ENCODE measurements at regions not wholly inside any gene's neighbourhood (a gene's known extent, or its start where the extent isn't known, plus 50 kb on each side); places are given as distances from the start of the nearest gene placed in this dataset.

DNA sequence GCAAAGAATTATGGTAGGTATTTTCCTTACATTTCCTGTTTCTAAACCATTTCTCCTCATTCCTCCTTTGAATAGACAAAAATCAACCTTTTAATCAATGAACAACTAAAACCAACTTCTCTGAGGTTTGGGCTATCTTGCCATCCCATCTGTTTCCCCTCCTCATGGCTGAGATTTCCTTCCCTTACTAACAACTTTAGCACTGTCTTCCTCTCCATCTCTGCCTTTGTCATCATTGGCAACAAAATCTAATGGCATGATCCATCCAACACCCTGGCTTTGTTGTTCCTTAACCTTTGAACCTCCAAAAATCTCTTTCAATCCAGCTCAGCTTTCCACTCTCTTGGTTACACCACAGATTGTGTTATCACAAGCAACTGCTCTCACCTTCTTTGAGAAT lies 95.3 kb upstream of the FAM136A start:
- no peak for DNase-seq

DNA sequence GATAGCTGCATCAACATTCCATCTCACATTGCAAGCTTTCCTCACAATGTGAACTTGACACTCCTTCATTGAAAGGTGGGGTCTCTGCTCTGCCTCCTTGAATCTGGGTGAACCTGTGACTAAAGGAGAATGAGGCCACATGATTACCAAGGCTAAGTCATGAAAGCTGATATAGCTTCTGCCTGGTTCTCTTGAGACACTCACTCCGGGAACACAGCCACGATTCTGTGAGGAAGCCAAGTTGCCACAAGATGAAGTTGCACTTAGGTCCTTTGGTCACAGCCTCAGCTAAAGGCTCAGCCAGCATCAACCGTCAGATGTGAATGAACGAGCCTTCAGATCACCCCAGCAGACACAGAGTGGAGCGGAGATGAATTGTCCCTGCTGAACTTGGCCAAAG lies 94.7 kb upstream of the FAM136A start:
- no peak for DNase-seq

DNA sequence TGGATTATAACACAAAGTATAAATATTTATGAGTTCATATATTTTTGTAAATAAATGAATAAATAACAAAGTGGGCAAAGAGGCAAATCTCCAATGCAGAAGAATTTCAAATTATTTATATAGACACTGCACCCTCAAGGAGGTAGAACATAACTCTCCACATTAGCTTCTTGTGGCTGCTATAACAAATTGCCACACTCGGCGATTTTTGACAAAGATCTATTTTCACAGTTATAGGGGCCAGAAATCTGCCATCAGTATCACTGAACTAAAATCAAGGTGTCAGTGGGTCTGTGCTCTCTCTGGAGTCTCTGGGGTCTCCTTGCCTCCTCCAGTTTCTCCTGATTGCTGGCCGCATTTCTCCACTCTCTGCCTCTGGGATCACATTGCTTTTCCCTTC lies 92.0 kb upstream of the FAM136A start:
- DNase-seq: no peak

DNA sequence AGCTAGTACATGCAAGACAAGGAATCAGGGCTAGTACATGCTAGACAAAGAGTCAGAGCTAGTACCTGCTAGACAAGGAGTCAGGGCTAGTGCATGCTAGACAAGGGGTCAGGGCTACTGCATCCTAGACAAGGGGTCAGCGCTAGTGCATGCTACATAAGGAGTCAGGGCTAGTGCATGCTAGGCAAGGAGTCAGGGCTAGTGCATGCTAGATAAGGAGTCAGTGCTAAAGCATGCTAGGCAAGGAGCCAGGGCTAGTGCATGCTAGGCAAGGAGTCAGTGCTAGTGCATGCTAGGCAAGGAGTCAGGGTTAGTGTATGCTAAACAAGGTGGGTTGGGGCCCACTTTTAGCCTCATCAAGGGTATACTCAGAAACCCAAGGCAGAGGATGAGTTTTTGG lies 90.1 kb upstream of the FAM136A start:
- DNase-seq: no peak

DNA sequence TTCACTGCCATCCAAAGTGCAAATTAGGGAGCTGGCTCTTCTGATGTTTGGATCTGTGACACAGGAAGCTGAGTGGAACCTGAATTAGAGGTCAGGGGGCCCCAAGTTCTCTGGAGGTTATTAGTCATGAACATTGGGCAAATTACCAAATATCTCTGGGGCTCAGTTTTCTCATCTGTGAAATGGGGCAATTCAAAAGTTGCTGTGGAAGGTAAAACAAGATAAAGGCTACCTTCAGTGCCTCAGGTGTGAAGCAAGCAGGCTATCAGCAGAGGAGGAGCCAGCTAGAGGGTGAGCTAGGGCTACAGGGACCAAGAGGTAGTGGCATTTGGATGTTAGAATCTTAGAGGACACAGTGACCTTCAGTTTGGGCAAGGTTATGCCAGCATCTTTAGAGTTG lies 89.4 kb upstream of the FAM136A start:
- no peak for DNase-seq

DNA sequence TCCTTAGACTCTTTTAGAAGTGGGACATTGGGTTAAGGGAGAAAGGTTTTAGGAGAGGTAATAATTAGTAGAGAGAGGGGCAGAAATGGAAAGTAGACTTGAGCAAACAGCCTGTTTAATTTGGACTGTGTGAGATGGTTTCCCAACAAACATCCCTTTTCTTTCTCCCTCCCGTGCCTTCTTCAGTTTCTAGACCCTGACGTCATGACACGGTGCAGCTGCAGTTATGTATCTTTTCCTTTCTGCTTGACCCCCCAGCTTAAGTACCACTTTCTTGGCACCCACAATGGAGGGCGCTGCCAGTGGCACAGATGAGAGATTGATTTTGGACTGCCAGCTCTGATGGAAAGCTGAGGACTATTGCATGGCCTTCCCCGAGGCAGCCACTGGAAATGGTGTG lies 86.9 kb upstream of the FAM136A start:
- DNase-seq: no peak

DNA sequence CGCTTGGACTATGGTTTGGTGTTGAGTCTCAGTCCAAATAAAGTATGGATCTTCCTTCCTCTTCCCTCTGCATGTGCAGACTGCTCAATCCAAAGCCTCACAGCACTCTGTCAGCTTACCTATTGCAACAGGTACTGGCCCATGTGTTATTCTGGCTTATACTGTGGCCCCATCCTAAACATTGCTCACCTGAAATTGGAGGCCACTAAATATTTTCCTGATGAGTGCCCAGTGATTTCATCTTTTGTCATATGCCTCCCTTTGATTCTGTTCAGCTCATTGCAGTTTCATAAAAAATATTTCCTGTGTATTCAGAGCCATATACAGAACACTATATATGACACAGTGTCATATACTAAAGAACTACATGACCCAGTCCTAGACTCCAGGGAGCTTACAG lies 86.3 kb upstream of the FAM136A start:
- DNase-seq: no peak

DNA sequence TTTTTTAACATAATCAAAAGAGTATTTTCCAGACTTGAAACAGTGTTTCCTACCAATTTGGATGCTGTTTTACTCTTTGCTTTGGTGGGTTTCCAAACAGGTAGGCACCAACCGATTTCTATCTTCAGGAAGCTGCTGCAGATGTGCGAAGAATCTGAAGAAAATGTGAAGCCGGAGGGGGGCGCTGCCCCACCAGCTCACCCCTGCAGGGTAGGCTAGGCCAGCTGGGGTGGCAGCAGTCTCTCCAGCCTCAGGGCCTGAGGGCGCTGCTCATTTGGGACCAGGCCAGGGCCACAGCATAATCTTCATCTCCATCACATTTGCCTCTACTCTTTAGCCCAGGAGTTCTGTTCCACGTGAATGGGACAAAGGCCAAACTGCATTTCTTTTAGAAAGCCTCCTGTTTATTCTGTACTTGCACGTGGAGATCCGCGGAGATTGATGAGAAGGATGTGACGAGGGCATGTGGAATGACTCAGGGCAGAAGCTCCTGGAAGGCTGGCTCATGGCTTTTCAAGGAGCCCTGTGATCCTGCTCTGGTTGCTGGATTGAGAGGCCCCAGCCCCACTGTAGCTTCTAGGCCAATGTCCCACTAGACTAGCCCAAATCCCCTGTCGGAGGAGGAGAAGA lies 84.2 kb upstream of the FAM136A start:
- DNase-seq: no peak

DNA sequence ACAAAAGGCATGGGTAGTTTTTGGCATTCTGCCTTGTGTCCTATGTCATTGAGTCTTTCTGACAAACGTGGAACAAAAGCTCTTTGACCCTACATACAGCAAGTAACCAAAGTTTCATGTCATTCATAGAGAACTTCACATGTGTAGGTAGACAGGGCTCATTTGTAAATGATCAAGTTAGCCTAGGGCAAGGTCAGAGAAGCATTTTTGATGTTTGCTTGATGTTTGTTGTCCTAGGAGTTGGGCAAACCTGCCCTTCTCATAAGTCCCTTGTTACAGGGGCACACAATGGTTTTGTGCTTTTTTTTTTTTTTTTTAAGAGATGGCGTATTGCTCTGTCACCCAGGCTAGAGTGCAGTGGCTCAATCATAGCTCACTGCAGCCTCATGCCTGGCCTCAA lies 83.3 kb upstream of the FAM136A start:
- DNase-seq: no peak

DNA sequence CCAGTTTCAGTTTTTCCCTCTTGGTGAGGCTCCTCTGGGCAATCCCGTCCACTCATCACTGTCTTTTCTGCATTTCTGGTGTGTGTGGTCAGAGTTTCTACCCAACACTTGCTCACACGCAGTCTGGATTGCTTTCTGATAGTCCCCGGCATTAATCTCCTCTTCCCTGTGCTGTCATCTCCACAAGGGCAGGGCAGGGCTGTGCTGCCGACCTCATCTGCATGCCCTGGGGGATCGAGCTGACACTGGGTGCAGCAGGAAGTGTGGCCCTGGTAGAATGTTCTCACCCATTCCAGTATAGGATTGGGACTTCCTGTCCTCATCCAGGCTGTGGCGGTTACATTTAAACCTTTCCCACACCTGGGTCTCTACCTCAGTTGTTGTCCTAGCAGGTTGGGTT lies 80.0 kb upstream of the FAM136A start:
- DNase-seq: no peak

DNA sequence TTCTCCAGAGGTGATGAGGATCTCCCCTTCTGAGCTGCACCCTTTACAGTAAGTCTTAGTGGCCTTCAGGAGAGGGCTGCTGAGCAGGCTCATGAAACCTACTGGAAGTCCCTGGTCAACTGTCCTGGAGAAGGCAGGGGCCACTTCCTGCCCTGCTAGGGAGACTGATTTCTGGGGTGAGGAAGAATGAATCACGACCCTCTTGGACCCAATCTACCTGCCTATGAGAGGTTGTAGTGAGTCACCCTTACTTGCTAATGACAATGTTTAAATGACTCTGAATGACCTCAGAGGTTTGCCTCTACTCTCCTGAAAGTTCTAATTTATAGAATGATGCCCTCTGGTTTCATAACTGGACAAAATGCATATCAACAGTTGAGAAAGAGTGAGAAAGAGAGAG lies 79.4 kb upstream of the FAM136A start:
- no peak for DNase-seq

DNA sequence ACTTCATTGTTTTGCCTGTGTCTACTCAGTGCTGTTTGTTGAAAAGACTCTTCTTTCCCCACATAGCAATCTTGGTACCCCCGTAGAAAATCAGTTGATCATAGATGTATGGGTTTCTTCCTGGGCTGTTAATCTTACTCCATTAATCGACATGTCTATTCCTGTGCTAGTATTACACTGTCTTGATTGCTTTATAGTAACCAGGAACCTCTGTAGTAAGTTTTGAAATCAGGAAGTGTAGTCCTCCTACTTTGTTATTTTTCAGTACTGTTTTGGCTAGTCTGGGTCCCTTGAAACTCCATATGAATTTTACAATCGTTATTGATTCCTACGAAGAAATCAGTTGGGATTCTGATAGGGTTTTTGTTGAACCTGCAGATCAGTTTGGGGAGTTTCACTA lies 78.8 kb upstream of the FAM136A start:
- no peak for DNase-seq

DNA sequence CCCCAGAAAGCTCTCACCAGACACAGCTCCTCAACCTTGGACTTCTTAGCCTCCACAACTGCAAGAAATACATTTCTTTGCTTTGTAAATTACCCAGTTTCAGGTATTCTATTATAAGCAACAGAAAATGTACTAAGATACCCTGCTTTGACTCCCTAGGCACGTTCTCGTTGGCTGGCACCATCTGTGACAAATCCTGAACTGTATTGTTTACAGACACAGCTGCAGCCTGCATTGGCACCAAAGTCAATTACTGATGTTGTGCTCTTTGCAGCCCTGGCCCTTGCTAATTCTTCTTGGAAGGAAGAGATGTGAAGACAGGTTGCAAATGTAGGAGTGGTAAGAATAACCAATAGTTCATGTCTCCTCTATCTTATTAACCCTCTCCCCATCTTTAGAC lies 72.7 kb upstream of the FAM136A start:
- DNase-seq: no peak

DNA sequence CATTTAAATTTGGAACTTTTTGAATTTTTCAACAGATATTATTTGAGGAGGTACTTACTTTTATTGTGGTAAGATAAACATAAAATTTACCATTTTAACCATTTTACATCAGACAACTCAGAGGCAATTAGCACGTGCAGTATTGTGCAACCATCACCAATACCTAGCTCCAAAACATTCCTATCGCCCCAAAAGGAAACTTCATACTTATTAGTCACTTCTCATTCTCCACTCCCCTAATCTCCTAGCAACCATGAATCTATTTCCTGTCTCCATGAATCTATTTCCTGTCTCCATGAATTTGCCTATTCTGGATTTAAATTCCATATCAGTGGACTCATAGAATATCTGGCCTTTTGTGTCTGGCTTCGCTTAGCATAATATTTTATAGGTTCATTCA lies 69.9 kb upstream of the FAM136A start:
- no peak for DNase-seq

DNA sequence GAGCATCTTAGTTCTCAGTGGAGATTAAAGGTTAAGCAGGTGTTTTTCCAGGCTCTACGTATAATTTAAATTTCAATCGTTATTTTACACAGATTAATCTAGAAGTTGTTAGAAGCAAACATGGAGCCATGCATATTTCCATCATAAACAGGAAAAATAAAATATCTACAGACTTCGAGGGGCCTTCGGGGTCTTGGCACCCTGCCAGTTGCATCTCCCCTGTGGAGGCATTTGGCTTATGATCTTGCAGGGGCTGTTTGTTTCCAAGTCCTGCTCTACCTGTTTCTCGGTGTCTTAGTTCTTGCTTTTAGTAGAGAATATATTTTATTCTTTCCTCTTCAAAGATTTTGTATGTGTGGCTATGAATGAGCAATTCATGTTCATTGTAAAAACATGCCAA lies 67.2 kb upstream of the FAM136A start:
- DNase-seq: no peak

DNA sequence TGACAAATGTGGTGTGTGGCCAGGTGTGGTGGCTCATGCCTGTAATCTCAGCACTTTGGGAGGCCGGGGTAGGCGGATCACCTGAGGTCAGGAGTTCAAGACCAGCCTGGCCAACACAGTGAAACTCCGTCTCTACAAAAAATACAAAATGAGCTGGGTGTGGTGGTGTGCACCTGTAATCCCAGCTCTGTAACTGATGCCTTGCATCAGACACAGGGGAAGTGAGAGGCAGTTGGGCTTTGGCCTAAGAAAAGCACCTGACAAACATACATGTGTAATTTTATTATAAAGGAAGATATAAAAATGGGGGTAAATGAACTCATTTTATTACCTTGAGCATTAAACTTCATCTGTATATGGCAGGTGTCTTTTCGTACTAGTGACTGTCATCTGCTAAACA lies 66.7 kb upstream of the FAM136A start:
- DNase-seq: no peak

DNA sequence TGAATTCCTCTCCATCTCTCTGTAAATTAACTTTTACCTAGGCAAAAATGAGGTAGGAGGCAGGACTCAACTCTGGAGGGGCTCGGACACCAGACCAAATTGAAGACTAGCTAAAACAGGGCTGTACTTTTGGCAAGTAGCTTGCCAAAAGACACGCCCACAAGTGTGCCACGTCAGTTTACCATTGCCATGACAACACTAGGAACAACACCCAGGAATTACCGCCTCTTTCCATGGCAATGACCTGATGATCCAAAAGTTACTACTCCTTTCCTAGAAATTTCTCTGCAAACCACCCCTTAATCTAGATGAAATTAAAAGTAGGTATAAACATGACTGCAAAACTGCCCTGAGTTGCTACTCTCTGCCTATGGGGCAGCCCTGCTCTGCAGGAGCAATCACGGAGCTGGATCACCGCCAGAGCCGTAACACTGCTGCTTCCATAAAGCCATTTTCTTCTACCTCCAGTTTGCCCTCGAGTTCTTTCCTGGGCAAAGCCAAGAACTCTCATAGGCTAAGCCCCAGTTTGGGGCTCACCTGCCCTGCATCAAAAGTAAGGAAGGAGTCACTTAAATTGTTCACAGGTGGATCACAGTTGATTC lies 66.0 kb upstream of the FAM136A start:
- peak; percentile 34 for DNase-seq

DNA sequence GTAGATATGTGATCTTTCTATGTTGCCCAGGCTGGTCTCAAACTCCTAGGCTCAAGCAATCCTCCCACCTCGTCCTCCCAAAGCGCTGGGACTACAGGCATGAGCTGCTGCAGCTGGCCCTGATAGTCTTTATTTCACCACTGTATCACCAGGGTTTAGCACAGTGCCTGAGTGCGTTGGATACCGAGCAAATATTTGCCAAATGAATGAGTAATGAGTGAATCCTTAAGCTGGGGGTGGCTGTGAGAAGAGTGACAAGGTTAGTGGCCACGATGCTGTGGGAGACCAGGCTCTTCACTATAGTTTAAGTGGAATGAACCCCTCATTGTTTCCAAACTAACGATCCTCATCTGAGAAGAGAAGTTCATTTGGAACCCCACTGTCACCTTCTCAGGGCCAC lies 60.8 kb upstream of the FAM136A start:
- DNase-seq: no peak

DNA sequence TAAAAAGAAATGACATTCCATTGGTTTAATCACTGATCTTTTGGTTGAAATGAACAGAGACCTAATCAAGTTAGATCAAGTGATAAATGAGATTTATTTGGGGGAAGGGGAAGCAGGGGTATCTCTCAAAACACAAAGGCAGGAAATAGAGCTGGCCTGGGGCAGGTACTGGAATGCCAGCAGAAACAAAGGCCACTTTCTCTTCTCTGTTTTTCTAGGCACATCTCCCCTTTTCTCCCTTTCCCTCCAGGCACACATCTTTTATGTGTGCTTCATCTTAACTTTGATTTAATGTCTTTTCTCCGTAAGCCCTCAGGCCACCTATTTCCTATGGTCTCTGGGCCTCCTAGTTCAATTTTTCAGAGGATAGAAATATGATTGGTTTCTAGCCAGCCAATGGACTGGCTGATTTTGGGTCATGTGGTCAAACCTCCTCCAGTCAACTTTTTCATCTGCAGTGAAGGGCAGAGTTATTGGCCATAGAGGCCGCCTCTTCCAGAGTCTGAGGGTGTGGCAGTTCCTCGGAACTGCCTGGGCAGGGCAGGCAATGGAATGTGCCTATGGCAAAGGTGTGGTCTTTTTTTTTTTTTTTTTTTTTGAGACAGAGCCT lies 58.9 kb upstream of the FAM136A start:
- no peak for DNase-seq

DNA sequence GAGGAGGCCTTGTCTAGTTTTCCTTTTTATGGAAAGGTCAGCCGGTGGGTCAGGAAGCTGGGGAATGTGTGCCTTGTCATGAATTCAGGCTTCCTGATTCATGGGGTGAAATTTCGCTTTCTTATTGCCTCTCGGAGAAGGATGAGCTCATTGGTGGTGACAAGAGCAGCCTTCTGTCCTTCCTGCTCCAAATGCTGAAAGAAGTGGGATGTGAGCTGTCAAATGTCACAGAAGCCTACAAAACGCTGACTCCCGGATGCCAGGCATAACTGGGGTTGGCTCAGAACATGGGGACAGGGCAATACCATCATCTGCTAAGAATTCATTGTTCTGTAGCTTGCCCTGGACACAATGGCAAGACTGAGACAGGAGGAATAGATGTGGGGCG lies 55.8 kb upstream of the FAM136A start:
- no peak for DNase-seq

DNA sequence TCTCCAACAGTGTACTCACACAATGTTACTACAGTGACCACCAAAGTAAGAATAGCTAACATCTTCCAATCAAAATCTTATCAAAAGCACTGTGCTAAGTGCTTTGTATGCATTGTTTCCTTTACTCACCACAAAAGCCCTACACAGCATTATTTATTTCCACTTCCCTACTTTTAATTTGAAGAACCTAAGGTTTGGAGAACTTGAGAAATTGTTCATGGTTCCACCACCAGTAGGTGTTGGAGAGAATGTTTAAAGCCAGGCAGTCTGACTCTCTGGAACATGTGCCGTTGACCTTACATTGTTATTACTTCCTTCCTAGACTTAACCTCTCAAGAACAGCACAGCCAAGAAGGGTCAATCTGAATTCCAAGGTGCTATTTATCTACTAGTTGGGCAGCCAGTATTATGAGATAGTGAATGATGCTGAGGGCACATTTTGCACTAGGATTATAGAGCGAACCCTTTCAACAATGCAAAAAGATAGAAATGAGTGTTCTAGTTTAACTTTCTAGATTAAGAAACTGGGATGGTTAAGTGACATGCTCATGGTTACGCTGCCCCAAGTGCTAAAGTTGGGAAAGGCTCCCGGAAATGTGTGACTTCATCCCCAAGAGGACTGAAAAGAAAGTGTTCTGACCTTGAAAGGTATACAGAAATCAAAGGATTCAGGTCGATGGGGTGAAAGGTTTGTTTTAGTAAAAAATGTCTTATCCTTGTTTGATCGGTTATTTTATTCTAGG lies 55.2 kb upstream of the FAM136A start:
- no peak for DNase-seq

DNA sequence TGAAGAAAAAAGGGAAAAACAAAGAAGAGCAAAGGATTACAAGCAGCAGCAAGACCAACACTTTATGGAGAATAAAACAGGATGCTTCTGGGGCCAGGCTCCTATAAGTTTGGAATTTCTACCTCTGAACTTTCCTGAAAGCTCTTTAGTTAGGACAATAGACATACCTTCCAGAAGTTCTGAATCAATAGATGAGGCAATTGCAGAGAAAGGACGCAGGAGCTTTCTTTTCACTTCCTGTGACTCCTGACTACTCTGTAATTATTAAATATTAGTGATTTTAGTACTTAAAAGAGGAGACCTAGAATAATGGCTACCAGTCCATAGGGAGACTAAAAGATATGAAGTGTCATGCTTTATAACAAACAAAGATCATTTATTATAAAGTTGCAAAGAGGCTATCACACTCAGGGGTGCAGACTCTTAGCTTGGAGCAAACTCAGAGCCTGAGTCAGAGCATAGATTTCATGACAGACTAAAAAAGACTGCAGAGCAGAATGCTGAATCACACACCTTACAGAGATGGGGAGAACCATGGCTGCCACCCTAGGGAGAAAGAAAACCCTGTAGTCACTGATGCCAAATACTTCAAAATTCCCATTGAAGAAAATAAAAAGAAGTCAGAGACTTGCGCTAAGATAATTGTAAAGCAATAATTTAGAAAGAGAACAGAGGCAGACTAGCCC lies 52.5 kb upstream of the FAM136A start:
- no peak for DNase-seq
